Calu3 (cell line): ENCODE measurements at regions not wholly inside any gene's neighbourhood (a gene's known extent, or its start where the extent isn't known, plus 50 kb on each side); places are given as distances from the start of the nearest gene placed in this dataset.

Source experiments
- BruUV-seq: library from RNA; stranded (reverse); fragments of 400-500 nt; replicated peaks from 2 replicates; lab custom pipeline; 2021; lab: Mats Ljungman, UMichigan
- CTCF ChIA-PET: fragments of 300-600 bp; sonication (Branson Sonifier 250); formaldehyde crosslinking; loops from one replicate; lab custom pipeline; 2022; ENCODE audit warnings: antibody characterized with exemption; lab: Charles Lee
- DNase-seq: peaks from one replicate; pipeline ENCODE4 v3.0.0; 2022
- H3K27ac Mint-ChIP-seq: one replicate; pipeline ENCODE4 v1.8.0; 2022; ENCODE audit warnings: mixed read lengths; ENCODE audit not compliant: unreplicated experiment
- H3K27me3 Mint-ChIP-seq: one replicate; pipeline ENCODE4 v1.8.0; 2022; ENCODE audit warnings: mixed read lengths; ENCODE audit not compliant: unreplicated experiment
- H3K36me3 Mint-ChIP-seq: one replicate; pipeline ENCODE4 v1.8.0; 2022; ENCODE audit warnings: mild to moderate bottlenecking, moderate library complexity, mixed read lengths; ENCODE audit not compliant: insufficient read depth, unreplicated experiment
- H3K4me1 Mint-ChIP-seq: one replicate; pipeline ENCODE4 v1.8.0; 2022; ENCODE audit warnings: mild to moderate bottlenecking, low read depth, mixed read lengths; ENCODE audit not compliant: unreplicated experiment
- H3K4me3 Mint-ChIP-seq: one replicate; pipeline ENCODE4 v1.8.0; 2022; ENCODE audit warnings: mild to moderate bottlenecking, low read depth, moderate library complexity, mixed read lengths; ENCODE audit not compliant: unreplicated experiment
- H3K9me3 Mint-ChIP-seq: one replicate; pipeline ENCODE4 v1.8.0; 2022; ENCODE audit warnings: low read depth, mixed read lengths; ENCODE audit not compliant: unreplicated experiment
- intact Hi-C: fragments of 100-400 bp; cut with micrococcal nuclease; formaldehyde crosslinking; loops from one replicate; pipeline ENCODE4 v1.10.0; 2022; ENCODE audit not compliant: unreplicated experiment
- TF ChIP-seq, protein P1 (sequence below): fragments of 200-600 bp; IDR thresholded peaks from one replicate; pipeline ENCODE4 v1.8.0; 2022; ENCODE audit warnings: antibody characterized with exemption; ENCODE audit not compliant: unreplicated experiment

- TF ChIP-seq, protein P1, sequence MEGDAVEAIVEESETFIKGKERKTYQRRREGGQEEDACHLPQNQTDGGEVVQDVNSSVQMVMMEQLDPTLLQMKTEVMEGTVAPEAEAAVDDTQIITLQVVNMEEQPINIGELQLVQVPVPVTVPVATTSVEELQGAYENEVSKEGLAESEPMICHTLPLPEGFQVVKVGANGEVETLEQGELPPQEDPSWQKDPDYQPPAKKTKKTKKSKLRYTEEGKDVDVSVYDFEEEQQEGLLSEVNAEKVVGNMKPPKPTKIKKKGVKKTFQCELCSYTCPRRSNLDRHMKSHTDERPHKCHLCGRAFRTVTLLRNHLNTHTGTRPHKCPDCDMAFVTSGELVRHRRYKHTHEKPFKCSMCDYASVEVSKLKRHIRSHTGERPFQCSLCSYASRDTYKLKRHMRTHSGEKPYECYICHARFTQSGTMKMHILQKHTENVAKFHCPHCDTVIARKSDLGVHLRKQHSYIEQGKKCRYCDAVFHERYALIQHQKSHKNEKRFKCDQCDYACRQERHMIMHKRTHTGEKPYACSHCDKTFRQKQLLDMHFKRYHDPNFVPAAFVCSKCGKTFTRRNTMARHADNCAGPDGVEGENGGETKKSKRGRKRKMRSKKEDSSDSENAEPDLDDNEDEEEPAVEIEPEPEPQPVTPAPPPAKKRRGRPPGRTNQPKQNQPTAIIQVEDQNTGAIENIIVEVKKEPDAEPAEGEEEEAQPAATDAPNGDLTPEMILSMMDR, result no peak
- H3K27me3 Mint-ChIP-seq, result no peaks in the 10 kb centered on the region
- intact Hi-C loops, result no loop called here
- CTCF ChIA-PET, result no interaction called here
- H3K4me3 Mint-ChIP-seq, result no peak overlapping the region
- DNase-seq, result no peak
- H3K4me1 Mint-ChIP-seq, result peaks cover 28% of the 10 kb centered on the region
- BruUV-seq, result no TSS peak
- H3K36me3 Mint-ChIP-seq, result no peaks in the 10 kb centered on the region
- H3K9me3 Mint-ChIP-seq, result peaks cover 3% of the 10 kb centered on the region
- H3K27ac Mint-ChIP-seq, result no peak overlapping the region
Observed at GRCh38 chr12:70190262-70191010, 52.8 kb upstream of the CNOT2 start.
